ENCODE measurements at regions not wholly inside any gene's neighbourhood (a gene's known extent, or its start where the extent isn't known, plus 50 kb on each side); places are given as distances from the start of the nearest gene placed in this dataset.

- no peaks in the 10 kb centered on the region for H3K9me3 ChIP-seq (replicated peaks; ENCODE audit: control insufficient read depth, insufficient read depth, low read depth, low read length)
- in situ Hi-C loops (cut with MboI) = no loop called here
- H3K4me1 ChIP-seq (replicated peaks in 1 of 2; ENCODE audit: control insufficient read depth in 2 of 2, insufficient read depth in 2 of 2, low read length in 2 of 2) = no peaks in the 10 kb centered on the region
- CTCF ChIA-PET (ENCODE audit: low intra/inter-chr PET ratio) = no interaction called here
- H3K79me2 ChIP-seq (ENCODE audit: control insufficient read depth, insufficient read depth, low read length) = no peaks in the 10 kb centered on the region
- H3K27me3 ChIP-seq (ENCODE audit: control insufficient read depth in 2 of 2, insufficient read depth in 2 of 2, low read length in 2 of 2) = no peaks in the 10 kb centered on the region
- TF ChIP-seq AFF4 (CRISPR knock-in tag; IDR thresholded peaks at IDR 0.05) (no peak), E2F5 (CRISPR knock-in tag; IDR thresholded peaks at IDR 0.05) (no peak), ZNF3 (CRISPR knock-in tag; IDR thresholded peaks at IDR 0.05) (no peak), ZNF668 (CRISPR knock-in tag; IDR thresholded peaks at IDR 0.05) (no peak), NFATC3 (IDR thresholded peaks at IDR 0.05) (no peak), E2F6 (IDR thresholded peaks at IDR 0.05; ENCODE audit: borderline replicate concordance in 1 of 2, extremely low read depth in 1 of 2, insufficient read depth in 1 of 2, insufficient read length in 1 of 2, low read depth in 1 of 2, low read length in 1 of 2, poor library complexity in 1 of 2, severe bottlenecking in 1 of 2) (no peak), HNRNPH1 (optimal IDR thresholded peaks at IDR 0.05; ENCODE audit: low read depth, low read length) (no peak)
- no peaks in the 10 kb centered on the region for H4K20me1 ChIP-seq (replicated peaks; ENCODE audit: control insufficient read depth, insufficient read depth, low read length)
- H3K9ac ChIP-seq (ENCODE audit: insufficient read depth in 1 of 2, low read depth in 2 of 2, low read length in 2 of 2) = no peak overlapping the region
- BruUV-seq (replicated peaks) = no TSS peak
- POLR2A ChIA-PET = no interaction called here
- no peaks in the 10 kb centered on the region for H3K36me3 ChIP-seq (ENCODE audit: control insufficient read depth, insufficient read depth, low read length)
- FAIRE-seq (no peak), DNase-seq (ENCODE audit: extremely low read depth in 1 of 4, low spot score in 3 of 4) (no peak), ATAC-seq (no peak)
- no peak overlapping the region for H2AFZ ChIP-seq (ENCODE audit: low read depth, low read length)
- no peaks in the 10 kb centered on the region for H3K9me1 ChIP-seq (ENCODE audit: control insufficient read depth, insufficient read depth, low read length)
- no peak overlapping the region for H3K4me3 ChIP-seq
- no peak overlapping the region for H3K27ac ChIP-seq (ENCODE audit: extremely low read depth, low read depth, low read length)
- 0% methylated on average over 2 of the region's 2 CpGs for WGBS (ENCODE audit: insufficient coverage, low coverage, missing lambda C conversion rate)
- intact Hi-C loops (cut with micrococcal nuclease) = no loop called here
- no peak overlapping the region for H3K4me2 ChIP-seq (ENCODE audit: insufficient read depth, low read length)
Measured at GRCh38 chr2:199057936-199058335, 399.8 kb downstream of the SATB2 start.
